ENCODE measurements at regions not wholly inside any gene's neighbourhood (a gene's known extent, or its start where the extent isn't known, plus 50 kb on each side); places are given as distances from the start of the nearest gene placed in this dataset.

GRCh38 chr10:9734218-9734617 is 1283.5 kb upstream of the CELF2 start:
- H3K27me3 Mint-ChIP-seq: peaks cover 4% of the 10 kb centered on the region
- no peaks in the 10 kb centered on the region for H3K4me1 Mint-ChIP-seq (ENCODE audit: low read depth)
- H3K36me3 ChIP-seq (ENCODE audit: insufficient read depth, low read length): no peaks in the 10 kb centered on the region
- ChIA-PET CTCF (no interaction called here), POLR2A (no interaction called here)
- intact Hi-C loops (cut with DNase I, micrococcal nuclease): no loop called here
- no peak overlapping the region for H3K4me3 ChIP-seq (ENCODE audit: low read length)
- peaks cover 2% of the 10 kb centered on the region for H3K9me3 Mint-ChIP-seq
- no peak overlapping the region for H3K27ac ChIP-seq (ENCODE audit: low read depth in 1 of 2, low read length in 2 of 2)
- ATAC-seq (ENCODE audit: poor library complexity): no peak
- no peak overlapping the region for H3K4me3 Mint-ChIP-seq
- no peaks in the 10 kb centered on the region for H3K36me3 Mint-ChIP-seq (ENCODE audit: low read depth)
- H3K27me3 ChIP-seq (ENCODE audit: control insufficient read depth in 1 of 2, insufficient read depth in 2 of 2, low read length in 2 of 2): no peaks in the 10 kb centered on the region
- H3K9me3 ChIP-seq (ENCODE audit: control insufficient read depth in 1 of 2, insufficient read depth in 1 of 2, low read length in 2 of 2): peaks cover 0 to 6% of the 10 kb centered on the region in 2 experiments
- H3K27ac Mint-ChIP-seq: no peak overlapping the region
- no peak for DNase-seq
- no peak for TF ChIP-seq CTCF (IDR thresholded peaks at IDR 0.05)
- H3K4me1 ChIP-seq (ENCODE audit: insufficient read depth, low read length): no peaks in the 10 kb centered on the region

- Histone ChIP-seq H3K4me1 (ENCODE audit: insufficient read depth, low read length) (no peaks in the 10 kb centered on the region), H3K9me3 (ENCODE audit: control insufficient read depth in 1 of 2, insufficient read depth in 1 of 2, low read length in 2 of 2) (peaks cover 0 to 6% of the 10 kb centered on the region in 2 experiments), H3K36me3 (ENCODE audit: insufficient read depth, low read length) (no peaks in the 10 kb centered on the region), H3K27me3 (ENCODE audit: control insufficient read depth in 1 of 2, insufficient read depth in 2 of 2, low read length in 2 of 2) (no peaks in the 10 kb centered on the region), H3K4me3 (ENCODE audit: low read length) (no peak overlapping the region), H3K27ac (ENCODE audit: low read depth in 1 of 2, low read length in 2 of 2) (no peak overlapping the region)
- CTCF ChIA-PET: no interaction called here
- Mint-ChIP-seq H3K4me3 (no peak overlapping the region), H3K36me3 (ENCODE audit: low read depth) (no peaks in the 10 kb centered on the region), H3K27ac (no peak overlapping the region), H3K27me3 (peaks cover 4% of the 10 kb centered on the region), H3K9me3 (no peaks in the 10 kb centered on the region), H3K4me1 (ENCODE audit: low read depth) (no peaks in the 10 kb centered on the region)
- intact Hi-C loops (cut with DNase I, micrococcal nuclease): no loop called here
- TF ChIP-seq CTCF (IDR thresholded peaks at IDR 0.05): no peak
- POLR2A ChIA-PET: no interaction called here
- ATAC-seq (ENCODE audit: poor library complexity) (no peak), DNase-seq (no peak)
These were observed 1281.9 kb upstream of the CELF2 start for GRCh38 chr10:9735731-9736130.

- DNase-seq (no peak), ATAC-seq (ENCODE audit: poor library complexity) (no peak)
- Mint-ChIP-seq H3K4me3 (no peak overlapping the region), H3K4me1 (ENCODE audit: low read depth) (no peaks in the 10 kb centered on the region), H3K9me3 (peaks cover 2% of the 10 kb centered on the region), H3K27ac (no peak overlapping the region), H3K27me3 (peaks cover 12% of the 10 kb centered on the region), H3K36me3 (ENCODE audit: low read depth) (no peaks in the 10 kb centered on the region)
- intact Hi-C loops (cut with DNase I, micrococcal nuclease): no loop called here
- POLR2A ChIA-PET: no interaction called here
- Histone ChIP-seq H3K9me3 (ENCODE audit: control insufficient read depth in 1 of 2, insufficient read depth in 1 of 2, low read length in 2 of 2) (no peaks in the 10 kb centered on the region), H3K27me3 (ENCODE audit: control insufficient read depth in 1 of 2, insufficient read depth in 2 of 2, low read length in 2 of 2) (peaks cover 0 to 4% of the 10 kb centered on the region in 2 experiments), H3K36me3 (ENCODE audit: insufficient read depth, low read length) (no peaks in the 10 kb centered on the region), H3K4me3 (ENCODE audit: low read length) (no peak overlapping the region), H3K4me1 (ENCODE audit: insufficient read depth, low read length) (no peaks in the 10 kb centered on the region), H3K27ac (ENCODE audit: low read depth in 1 of 2, low read length in 2 of 2) (no peak overlapping the region)
- CTCF ChIA-PET: no interaction called here
- no peak for TF ChIP-seq CTCF (IDR thresholded peaks at IDR 0.05)
These were observed 1274.0 kb upstream of the CELF2 start for GRCh38 chr10:9743639-9744038.

Measured in CD4-positive, alpha-beta T cell (primary cell).